Stomach (tissue), 8 donors: ENCODE measurements at regions not wholly inside any gene's neighbourhood (a gene's known extent, or its start where the extent isn't known, plus 50 kb on each side); places are given as distances from the start of the nearest gene placed in this dataset.

Experiments used
- DNase-seq, 2 donors: peaks; one replicate each; pipeline versions ENCODE4 v3.0.0 to v3.0.0-alpha.2; 2013 to 2019
- H3K27ac ChIP-seq, 5 donors: fragments of 200-600 bp in 4 of 5; sonication (generic) in 4 of 5; one replicate each; pipeline ENCODE4 v1.5.1; 2013 to 2019; ENCODE audit warnings: mild to moderate bottlenecking in 1 of 5, moderate library complexity in 1 of 5
- H3K27me3 ChIP-seq, 3 donors: fragments of 200-600 bp; sonication (generic); one replicate each; pipeline ENCODE4 v1.5.1; 2017 to 2019; ENCODE audit warnings: mixed run types in 1 of 3
- H3K36me3 ChIP-seq, 4 donors: fragments of 200-600 bp; sonication (generic); 1 replicate in 3 of 4; 2 replicates in 1 of 4; pipeline ENCODE4 v1.5.1; 2016 to 2019
- H3K4me1 ChIP-seq, 4 donors: fragments of 200-600 bp; sonication (generic); one replicate each; pipeline ENCODE4 v1.5.1; 2016 to 2019
- H3K4me3 ChIP-seq, 4 donors: fragments of 200-600 bp; sonication (generic) in 3 of 4; one replicate each; pipeline ENCODE4 v1.5.1; 2016 to 2019; ENCODE audit warnings: mild to moderate bottlenecking in 1 of 4
- H3K9me3 ChIP-seq, 4 donors: fragments of 200-600 bp; sonication (generic); one replicate each; pipeline ENCODE4 v1.5.1; 2016 to 2019
- EP300 ChIP-seq: sonication (generic); formaldehyde crosslinking; IDR thresholded peaks from one replicate; pipeline ENCODE4 v1.6.1; 2017; ENCODE audit warnings: antibody characterized with exemption
- POLR2A ChIP-seq, 4 donors: fragments of 450-650 bp; IDR thresholded peaks; one replicate each; pipeline ENCODE4 v1.6.1; 2016; ENCODE audit warnings: antibody characterized with exemption in 4 of 4, control low read depth in 2 of 4, mild to moderate bottlenecking in 1 of 4, moderate library complexity in 1 of 4
- POLR2AphosphoS5 ChIP-seq, 3 donors: sonication (generic); formaldehyde crosslinking; IDR thresholded peaks; one replicate each; pipeline ENCODE4 v1.6.1; 2016; ENCODE audit warnings: antibody characterized with exemption in 3 of 3
- WGBS, 5 donors: extraction: QIAGEN DNeasy Blood & Tissue Kit in 3 of 5; methylation state at CpG; one replicate each; pipeline versions ENCODE4 v1.1.5 to v1.1.7; 2013 to 2018; 5-methylcytosine and 5-hydroxymethylcytosine counted together
- intact Hi-C: fragments of 100-400 bp; cut with DNase I; formaldehyde crosslinking; loops from one replicate; pipeline ENCODE4 v1.15.1; 2023; ENCODE audit warnings: low total_unique reads
- TF ChIP-seq, protein P1 (sequence below), 7 experiments: fragments of 450-650 bp in 4 of 7; fragments of 200-600 bp in 3 of 7; sonication (generic) in 3 of 7; IDR thresholded peaks; one replicate each; pipeline ENCODE4 v1.5.1; 2016 to 2019; ENCODE audit warnings: antibody characterized with exemption in 7 of 7, control low read depth in 2 of 7, mild to moderate bottlenecking in 1 of 7
- donor health status: healthy with polysubstance abuse.
- donor health status: Bipolar disorder and iron deficiency.
- donor health status: healthy.

DNA sequence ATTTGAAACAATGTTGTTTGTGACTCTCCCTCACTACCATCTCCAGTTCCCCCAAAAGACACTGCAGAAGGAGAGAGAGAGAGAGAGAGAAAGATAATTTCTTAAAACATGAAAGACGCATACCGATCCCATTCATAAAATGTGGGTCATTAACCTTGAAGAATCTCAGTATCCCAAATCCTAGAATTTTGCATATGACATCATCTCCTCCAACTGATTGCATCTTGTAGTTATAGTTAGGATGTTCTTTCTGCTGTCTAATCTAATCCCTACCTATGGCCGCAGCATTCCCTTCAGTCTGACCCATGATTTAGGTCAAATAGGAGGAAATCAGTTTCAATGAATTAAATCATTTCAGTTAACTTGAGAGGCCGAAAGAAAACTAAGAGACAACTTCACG, 142.4 kb upstream of the ETS2 start:
- Histone ChIP-seq H3K36me3 (no peaks in the 10 kb centered on the region), H3K27me3 (peaks cover 3 to 59% (median 27%) of the 10 kb centered on the region in 3 donors), H3K4me1 (peaks cover 16 to 25% (median 20%) of the 10 kb centered on the region in 4 donors), H3K4me3 (no peak overlapping the region), H3K27ac (no peak overlapping the region), H3K9me3 (peaks cover 0 to 4% (median 0%) of the 10 kb centered on the region in 4 donors)
- TF ChIP-seq, protein P1, sequence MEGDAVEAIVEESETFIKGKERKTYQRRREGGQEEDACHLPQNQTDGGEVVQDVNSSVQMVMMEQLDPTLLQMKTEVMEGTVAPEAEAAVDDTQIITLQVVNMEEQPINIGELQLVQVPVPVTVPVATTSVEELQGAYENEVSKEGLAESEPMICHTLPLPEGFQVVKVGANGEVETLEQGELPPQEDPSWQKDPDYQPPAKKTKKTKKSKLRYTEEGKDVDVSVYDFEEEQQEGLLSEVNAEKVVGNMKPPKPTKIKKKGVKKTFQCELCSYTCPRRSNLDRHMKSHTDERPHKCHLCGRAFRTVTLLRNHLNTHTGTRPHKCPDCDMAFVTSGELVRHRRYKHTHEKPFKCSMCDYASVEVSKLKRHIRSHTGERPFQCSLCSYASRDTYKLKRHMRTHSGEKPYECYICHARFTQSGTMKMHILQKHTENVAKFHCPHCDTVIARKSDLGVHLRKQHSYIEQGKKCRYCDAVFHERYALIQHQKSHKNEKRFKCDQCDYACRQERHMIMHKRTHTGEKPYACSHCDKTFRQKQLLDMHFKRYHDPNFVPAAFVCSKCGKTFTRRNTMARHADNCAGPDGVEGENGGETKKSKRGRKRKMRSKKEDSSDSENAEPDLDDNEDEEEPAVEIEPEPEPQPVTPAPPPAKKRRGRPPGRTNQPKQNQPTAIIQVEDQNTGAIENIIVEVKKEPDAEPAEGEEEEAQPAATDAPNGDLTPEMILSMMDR (IDR thresholded peaks at IDR 0.05): no peak
- no peak for TF ChIP-seq POLR2A (IDR thresholded peaks at IDR 0.05)
- TF ChIP-seq POLR2AphosphoS5 (IDR thresholded peaks at IDR 0.05): no peak
- TF ChIP-seq EP300: no peak
- no peak for DNase-seq
- intact Hi-C loops: no loop called here
- WGBS, 5 donors: 86 to 91% (median 90%) methylated on average over 5 of the region's 5 CpGs

DNA sequence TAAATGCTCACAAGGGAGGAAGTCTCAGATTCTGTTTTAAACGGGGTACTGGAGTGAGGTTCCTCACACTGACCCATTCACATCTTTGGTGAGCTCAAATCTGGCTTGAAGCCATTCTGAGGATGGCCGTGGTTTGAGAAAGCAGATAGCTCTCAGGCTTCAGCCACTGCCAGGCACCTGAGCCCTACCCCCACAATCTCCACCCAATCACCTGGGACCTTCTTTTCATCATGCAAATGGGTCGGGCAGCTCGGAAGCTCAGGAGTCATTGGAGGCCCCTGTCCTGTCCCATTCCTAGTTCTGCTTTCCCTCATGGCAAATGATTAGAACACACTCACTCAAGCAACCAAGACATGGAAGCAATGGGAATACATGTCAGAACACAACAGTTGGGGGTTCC, 141.4 kb upstream of the ETS2 start:
- H3K4me3 ChIP-seq: no peak overlapping the region
- peaks cover 3 to 49% (median 27%) of the 10 kb centered on the region in 3 donors for H3K27me3 ChIP-seq
- no peak for TF ChIP-seq POLR2AphosphoS5 (IDR thresholded peaks at IDR 0.05)
- no peak for TF ChIP-seq POLR2A (IDR thresholded peaks at IDR 0.05)
- no peak for TF ChIP-seq EP300
- TF ChIP-seq, protein P1 (IDR thresholded peaks at IDR 0.05): no peak
- peaks cover 16 to 25% (median 20%) of the 10 kb centered on the region in 4 donors for H3K4me1 ChIP-seq
- peaks cover 0 to 4% (median 0%) of the 10 kb centered on the region in 4 donors for H3K9me3 ChIP-seq
- no peaks in the 10 kb centered on the region for H3K36me3 ChIP-seq
- H3K27ac ChIP-seq: no peak overlapping the region
- DNase-seq: no peak
- WGBS, 5 donors: 39 to 56% (median 42%) methylated on average over 3 to 4 of the region's 4 CpGs
- intact Hi-C loops: no loop called here

DNA sequence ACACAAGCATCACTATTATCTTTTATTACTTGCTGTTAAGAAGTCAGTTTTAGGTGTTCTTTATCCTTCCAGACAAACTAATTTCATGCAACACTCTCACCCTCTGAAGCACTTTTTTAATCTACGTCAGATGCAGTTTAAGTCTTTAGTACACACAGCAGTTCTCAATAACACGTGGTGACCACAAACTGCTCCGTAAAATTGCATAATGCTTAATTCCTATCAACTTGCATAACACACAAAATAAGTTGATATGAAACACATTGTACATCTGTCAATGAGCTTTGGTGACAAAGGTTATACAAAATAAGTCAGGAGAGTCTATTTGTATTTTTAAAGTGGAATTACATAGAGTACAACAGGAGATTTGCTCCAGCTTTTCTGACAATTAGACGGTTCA, 140.9 kb upstream of the ETS2 start:
- intact Hi-C loops: no loop called here
- peaks cover 3 to 43% (median 24%) of the 10 kb centered on the region in 3 donors for H3K27me3 ChIP-seq
- TF ChIP-seq POLR2A (IDR thresholded peaks at IDR 0.05) (no peak), EP300 (no peak), POLR2AphosphoS5 (IDR thresholded peaks at IDR 0.05) (no peak)
- TF ChIP-seq, protein P1 (IDR thresholded peaks at IDR 0.05): no peak
- WGBS, 5 donors: 61 to 76% (median 71%) methylated on average over 4 of the region's 4 CpGs
- no peak overlapping the region for H3K27ac ChIP-seq
- H3K4me1 ChIP-seq: peaks cover 16 to 24% (median 20%) of the 10 kb centered on the region in 4 donors
- no peak overlapping the region for H3K4me3 ChIP-seq
- H3K9me3 ChIP-seq: peaks cover 0 to 4% (median 0%) of the 10 kb centered on the region in 4 donors
- DNase-seq: no peak
- H3K36me3 ChIP-seq: no peaks in the 10 kb centered on the region

DNA sequence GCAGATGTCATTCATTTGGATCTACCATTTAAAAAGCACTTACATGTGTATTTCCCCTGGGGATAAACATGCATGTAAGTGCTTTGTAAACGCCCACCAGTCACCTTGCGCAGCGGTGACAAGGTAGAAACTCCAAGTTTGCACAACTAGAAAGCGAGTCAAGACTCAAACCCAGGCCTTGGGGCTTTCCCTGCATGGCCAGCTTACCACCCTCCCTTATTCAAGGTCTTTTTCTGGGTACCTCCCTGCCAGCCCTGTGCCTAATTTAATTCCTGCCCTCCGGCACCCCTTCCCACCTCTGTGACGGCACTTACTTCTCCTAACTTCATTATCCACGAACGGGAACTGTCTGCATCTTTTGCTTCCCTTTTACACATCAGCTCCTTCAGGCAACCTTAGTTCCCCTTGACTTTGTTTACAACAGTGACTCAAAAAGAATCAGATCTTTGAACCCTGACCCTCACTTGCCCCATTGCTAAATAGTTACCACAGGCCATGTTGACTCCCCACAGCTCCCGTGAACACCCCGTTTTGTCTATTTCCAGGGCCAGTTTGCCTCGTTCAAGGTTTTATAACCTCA, 138.3 kb upstream of the ETS2 start:
- H3K4me3 ChIP-seq: no peak overlapping the region
- intact Hi-C loops: no loop called here
- no peak for DNase-seq
- H3K36me3 ChIP-seq: no peaks in the 10 kb centered on the region
- H3K4me1 ChIP-seq: peaks cover 0 to 6% (median 3%) of the 10 kb centered on the region in 4 donors
- 72 to 75% (median 74%) methylated on average over 11 of the region's 11 CpGs for WGBS, 5 donors
- no peak overlapping the region for H3K27ac ChIP-seq
- TF ChIP-seq, protein P1 (IDR thresholded peaks at IDR 0.05): no peak
- no peak for TF ChIP-seq EP300
- no peak for TF ChIP-seq POLR2AphosphoS5 (IDR thresholded peaks at IDR 0.05)
- TF ChIP-seq POLR2A (IDR thresholded peaks at IDR 0.05): no peak
- H3K27me3 ChIP-seq: peaks cover 0 to 18% (median 0%) of the 10 kb centered on the region in 3 donors
- H3K9me3 ChIP-seq: no peaks in the 10 kb centered on the region
